GM18867 (cell line): ENCODE measurements at regions not wholly inside any gene's neighbourhood (a gene's known extent, or its start where the extent isn't known, plus 50 kb on each side); places are given as distances from the start of the nearest gene placed in this dataset.
"Not testable (repeated sequence)": the region's sequence is repeated elsewhere in the genome, so short reads cannot be mapped to it uniquely, and the experiment has no call there.

Experiments used
- ATAC-seq: cut with Tn5 transposase; IDR thresholded peaks from one replicate; pipeline ENCODE4 v1.9.1; 2021; ENCODE audit warnings: mild to moderate bottlenecking, moderate library complexity; ENCODE audit not compliant: unreplicated experiment

GRCh38 chr12:107826276-107826675 is 51.8 kb downstream of the ASCL4 start:
- ATAC-seq = no peak

GRCh38 chr12:107829271-107829670 is 54.8 kb downstream of the ASCL4 start:
- no peak for ATAC-seq

- no peak for ATAC-seq
Observed at GRCh38 chr12:107832441-107832840, 57.9 kb downstream of the ASCL4 start.

- ATAC-seq = no peak
Observed at GRCh38 chr12:107840186-107840585, 65.7 kb downstream of the ASCL4 start.

- ATAC-seq = no peak
Observed at GRCh38 chr12:107843351-107844311, 69.1 kb downstream of the ASCL4 start.

- ATAC-seq = no peak
Observed at GRCh38 chr12:107844312-107844921, 69.9 kb downstream of the ASCL4 start.

GRCh38 chr12:107845226-107845979 is 70.9 kb downstream of the ASCL4 start:
- ATAC-seq = no peak

- ATAC-seq = no peak
Observed at GRCh38 chr12:107845980-107846659, 71.6 kb downstream of the ASCL4 start.

- no peak for ATAC-seq
Observed at GRCh38 chr12:107847430-107847829, 72.9 kb downstream of the ASCL4 start.

- ATAC-seq = no peak
Observed at GRCh38 chr12:107847830-107848229, 73.3 kb downstream of the ASCL4 start.

GRCh38 chr12:107853479-107853878 is 79.0 kb downstream of the ASCL4 start:
- no peak for ATAC-seq

- ATAC-seq = no peak
Observed at GRCh38 chr12:107855471-107855870, 81.0 kb downstream of the ASCL4 start.

- no peak for ATAC-seq
Observed at GRCh38 chr12:107856096-107856495, 81.6 kb downstream of the ASCL4 start.

GRCh38 chr12:107857191-107857590 is 82.7 kb downstream of the ASCL4 start:
- ATAC-seq = no peak

GRCh38 chr12:107859367-107859766 is 84.9 kb downstream of the ASCL4 start:
- no peak for ATAC-seq

- no peak for ATAC-seq
Observed at GRCh38 chr12:107864235-107864634, 89.7 kb downstream of the ASCL4 start.

GRCh38 chr12:107864727-107865126 is 90.2 kb downstream of the ASCL4 start:
- not testable (repeated sequence) for ATAC-seq

- ATAC-seq = no peak
Observed at GRCh38 chr12:107873223-107873622, 98.7 kb downstream of the ASCL4 start.

GRCh38 chr12:107875786-107876185 is 101.3 kb downstream of the ASCL4 start:
- no peak for ATAC-seq

GRCh38 chr12:107884769-107885694 is 110.5 kb downstream of the ASCL4 start:
- peak; percentile 61 for ATAC-seq
